Progenitor cell of endocrine pancreas (in vitro differentiated cells): ENCODE measurements at regions not wholly inside any gene's neighbourhood (a gene's known extent, or its start where the extent isn't known, plus 50 kb on each side); places are given as distances from the start of the nearest gene placed in this dataset.

Experiments
- DNase-seq: peaks from one replicate; pipeline ENCODE4 v3.0.0; 2021; ENCODE audit warnings: low spot score; ENCODE audit not compliant: unreplicated experiment
- H3K27ac Mint-ChIP-seq: 2 replicates; pipeline ENCODE4 v1.8.0; 2021; ENCODE audit warnings: mild to moderate bottlenecking, moderate library complexity, mixed read lengths
- H3K27me3 Mint-ChIP-seq: 2 replicates; pipeline ENCODE4 v1.8.0; 2021; ENCODE audit warnings: mixed read lengths
- H3K36me3 Mint-ChIP-seq: 2 replicates; pipeline ENCODE4 v1.8.0; 2022; ENCODE audit warnings: mixed read lengths; ENCODE audit not compliant: insufficient read depth
- H3K4me1 Mint-ChIP-seq: 2 replicates; pipeline ENCODE4 v1.8.0; 2021; ENCODE audit warnings: low read depth, mixed read lengths
- H3K4me3 Mint-ChIP-seq: 2 replicates; pipeline ENCODE4 v1.8.0; 2021; ENCODE audit warnings: low read depth, mild to moderate bottlenecking, moderate library complexity, mixed read lengths
- H3K9me3 Mint-ChIP-seq: 2 replicates; pipeline ENCODE4 v1.8.0; 2021; ENCODE audit warnings: low read depth, mixed read lengths
- CTCF ChIP-seq: fragments of 200-600 bp; sonication (generic); IDR thresholded peaks from one replicate; pipeline ENCODE4 v1.5.0; 2021; ENCODE audit warnings: antibody characterized with exemption, mild to moderate bottlenecking; ENCODE audit not compliant: unreplicated experiment

GRCh38 chr5:36363101-36363500, 61.4 kb upstream of the RANBP3L start:
- Mint-ChIP-seq H3K27ac (no peak overlapping the region), H3K4me1 (peaks cover 13% of the 10 kb centered on the region), H3K4me3 (no peak overlapping the region), H3K36me3 (no peaks in the 10 kb centered on the region), H3K27me3 (no peaks in the 10 kb centered on the region), H3K9me3 (no peaks in the 10 kb centered on the region)
- DNase-seq = no peak
- no peak for TF ChIP-seq CTCF

- Mint-ChIP-seq H3K4me1 (peaks cover 13% of the 10 kb centered on the region), H3K9me3 (no peaks in the 10 kb centered on the region), H3K4me3 (no peak overlapping the region)
Measured at GRCh38 chr5:36363744-36364143, 62.0 kb upstream of the RANBP3L start.

GRCh38 chr5:36364473-36364872, 62.8 kb upstream of the RANBP3L start:
- Mint-ChIP-seq H3K4me3 (no peak overlapping the region), H3K27me3 (no peaks in the 10 kb centered on the region), H3K36me3 (no peaks in the 10 kb centered on the region), H3K9me3 (no peaks in the 10 kb centered on the region), H3K27ac (no peak overlapping the region), H3K4me1 (peaks cover 14% of the 10 kb centered on the region)
- no peak for TF ChIP-seq CTCF
- DNase-seq = no peak

More at GRCh38 chr5:36363744-36364143, 62.0 kb upstream of the RANBP3L start:
- no peak for DNase-seq
- no peaks in the 10 kb centered on the region for H3K36me3 Mint-ChIP-seq
- no peaks in the 10 kb centered on the region for H3K27me3 Mint-ChIP-seq
- H3K27ac Mint-ChIP-seq = no peak overlapping the region
- TF ChIP-seq CTCF = no peak

- DNase-seq = no peak
- Mint-ChIP-seq H3K4me3 (no peak overlapping the region), H3K9me3 (no peaks in the 10 kb centered on the region), H3K27ac (no peak overlapping the region), H3K36me3 (no peaks in the 10 kb centered on the region), H3K27me3 (no peaks in the 10 kb centered on the region), H3K4me1 (peaks cover 7% of the 10 kb centered on the region)
- no peak for TF ChIP-seq CTCF
Measured at GRCh38 chr5:36365896-36366295, 64.2 kb upstream of the RANBP3L start.

GRCh38 chr5:36366883-36367282, 65.2 kb upstream of the RANBP3L start:
- Mint-ChIP-seq H3K27ac (no peak overlapping the region), H3K4me1 (peaks cover 7% of the 10 kb centered on the region), H3K27me3 (no peaks in the 10 kb centered on the region), H3K4me3 (no peak overlapping the region), H3K36me3 (no peaks in the 10 kb centered on the region), H3K9me3 (no peaks in the 10 kb centered on the region)
- TF ChIP-seq CTCF = no peak
- no peak for DNase-seq
